ENCODE measurements at regions not wholly inside any gene's neighbourhood (a gene's known extent, or its start where the extent isn't known, plus 50 kb on each side); places are given as distances from the start of the nearest gene placed in this dataset.
A peak's percentile ranks its signal among the peaks of the same experiment; 100 is the strongest.
"Not testable (repeated sequence)": the region's sequence is repeated elsewhere in the genome, so short reads cannot be mapped to it uniquely, and the experiment has no call there.

GRCh38 chr5:74454263-74455030 lies 186.1 kb downstream of the ENC1 start:
- no peak for DNase-seq

GRCh38 chr5:74452856-74453255 lies 187.7 kb downstream of the ENC1 start:
- DNase-seq = no peak

- DNase-seq = no peak
Observed at GRCh38 chr5:74450095-74450494, 190.4 kb downstream of the ENC1 start.

- no peak for DNase-seq
Observed at GRCh38 chr5:74446725-74447241, 193.7 kb downstream of the ENC1 start.

GRCh38 chr5:74442466-74442865 lies 198.1 kb downstream of the ENC1 start:
- DNase-seq = no peak

DNA sequence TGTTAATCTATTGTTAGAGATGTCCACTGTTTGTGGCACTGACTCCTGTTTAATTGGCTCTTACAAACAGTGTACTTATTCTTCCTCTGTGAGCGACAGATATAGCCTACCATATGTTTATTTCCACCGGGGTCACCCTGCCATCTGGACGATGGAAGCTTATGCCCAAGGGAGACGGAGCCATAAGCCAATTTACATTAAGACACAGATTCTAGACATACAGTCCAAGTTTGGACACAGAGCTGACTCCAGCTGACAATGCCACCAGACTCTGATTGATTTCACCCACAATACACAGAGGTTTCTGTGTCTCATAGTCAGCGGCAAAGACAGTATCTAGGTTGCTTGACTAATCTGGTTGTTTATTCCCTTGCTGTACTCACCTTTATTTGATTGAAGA lies 198.9 kb downstream of the ENC1 start:
- DNase-seq = no peak

- no peak for DNase-seq
Observed at GRCh38 chr5:74440341-74440740, 200.2 kb downstream of the ENC1 start.

DNA sequence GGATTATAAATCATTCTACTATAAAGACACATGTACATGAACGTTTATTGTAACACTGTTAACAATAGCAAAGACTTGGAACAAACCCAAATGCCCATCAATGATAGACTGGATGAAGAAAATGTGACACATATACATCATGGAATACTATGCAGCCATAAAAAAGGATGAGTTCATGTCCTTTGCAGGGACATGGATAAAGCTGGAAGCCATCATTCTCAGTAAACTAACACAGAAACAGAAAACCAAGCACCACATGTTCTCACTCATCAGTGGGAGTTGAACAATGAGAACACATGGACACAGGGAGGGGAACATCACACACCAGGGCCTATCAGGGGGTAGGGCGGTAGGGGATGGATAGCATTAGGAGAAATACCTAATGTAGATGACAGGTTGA lies 202.7 kb downstream of the ENC1 start:
- not testable (repeated sequence) for DNase-seq

DNA sequence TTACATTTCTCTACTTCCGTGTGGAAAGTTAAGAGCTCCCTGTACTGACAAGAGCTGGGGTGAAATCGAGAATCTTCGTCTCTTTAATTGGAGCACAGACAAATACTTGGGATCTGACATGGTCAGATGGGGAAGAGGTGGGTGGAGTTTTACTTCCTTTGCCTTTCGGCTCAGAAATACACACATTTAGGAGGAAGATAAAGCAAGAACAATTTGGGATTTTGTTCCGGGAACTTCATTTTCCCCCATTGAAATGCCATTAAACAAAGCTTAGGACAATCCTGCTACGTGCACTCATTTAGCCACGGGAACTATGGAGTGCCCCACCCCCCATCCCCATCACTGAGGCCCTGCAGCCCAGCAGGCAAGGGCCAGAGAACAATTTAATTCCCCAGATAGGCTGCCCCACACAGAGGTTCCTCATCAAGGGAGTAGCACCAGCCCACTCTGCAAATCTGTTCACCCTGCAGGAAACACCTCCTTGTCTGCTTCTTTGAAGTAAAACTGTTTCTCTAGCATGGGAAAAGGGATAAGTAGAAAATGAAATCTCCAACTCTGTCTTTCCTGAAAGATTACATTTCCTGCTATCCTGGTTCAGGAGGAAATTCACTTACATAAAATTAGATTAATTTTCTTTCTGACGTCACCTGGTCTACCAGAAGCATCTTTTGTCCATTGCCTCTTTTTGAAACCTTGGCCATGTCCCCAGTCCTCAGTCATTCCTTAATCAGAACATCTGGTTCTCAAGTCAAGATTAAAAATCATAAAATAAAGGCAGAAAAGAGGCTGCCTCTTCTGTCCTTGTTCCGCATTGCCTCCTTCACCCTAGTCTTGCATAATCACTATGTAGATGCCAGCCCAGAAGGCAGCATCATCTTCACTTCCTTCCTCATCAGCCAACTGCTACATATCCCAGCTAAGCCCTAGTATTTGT lies 206.4 kb downstream of the ENC1 start:
- DNase-seq = peak in 1 of 2 donors; percentile 87

GRCh38 chr5:74433255-74433895 lies 207.2 kb downstream of the ENC1 start:
- peak in 1 of 2 donors; percentile 91 for DNase-seq

GRCh38 chr5:74432721-74433120 lies 207.8 kb downstream of the ENC1 start:
- DNase-seq = no peak

DNA sequence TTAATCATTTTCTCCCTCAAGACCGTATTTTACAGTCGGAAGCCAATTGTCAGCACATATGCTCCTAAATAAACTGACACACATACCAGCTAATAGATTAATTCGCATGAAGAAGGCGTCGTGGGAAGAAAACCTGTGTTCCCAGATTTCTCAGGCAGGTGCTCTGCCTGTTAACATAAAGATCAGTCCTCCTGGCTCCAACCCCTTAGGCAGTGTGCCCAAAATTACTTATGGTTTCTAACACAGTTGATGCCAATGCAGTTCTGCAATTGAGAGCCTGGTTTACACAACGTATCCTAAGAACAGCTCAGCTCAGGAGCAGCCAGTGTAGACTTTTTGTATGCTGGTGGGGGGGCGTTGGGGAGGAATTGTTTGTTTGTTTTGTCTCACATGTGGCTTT lies 208.3 kb downstream of the ENC1 start:
- DNase-seq = no peak

GRCh38 chr5:74431290-74431669 lies 209.2 kb downstream of the ENC1 start:
- DNase-seq = no peak

DNA sequence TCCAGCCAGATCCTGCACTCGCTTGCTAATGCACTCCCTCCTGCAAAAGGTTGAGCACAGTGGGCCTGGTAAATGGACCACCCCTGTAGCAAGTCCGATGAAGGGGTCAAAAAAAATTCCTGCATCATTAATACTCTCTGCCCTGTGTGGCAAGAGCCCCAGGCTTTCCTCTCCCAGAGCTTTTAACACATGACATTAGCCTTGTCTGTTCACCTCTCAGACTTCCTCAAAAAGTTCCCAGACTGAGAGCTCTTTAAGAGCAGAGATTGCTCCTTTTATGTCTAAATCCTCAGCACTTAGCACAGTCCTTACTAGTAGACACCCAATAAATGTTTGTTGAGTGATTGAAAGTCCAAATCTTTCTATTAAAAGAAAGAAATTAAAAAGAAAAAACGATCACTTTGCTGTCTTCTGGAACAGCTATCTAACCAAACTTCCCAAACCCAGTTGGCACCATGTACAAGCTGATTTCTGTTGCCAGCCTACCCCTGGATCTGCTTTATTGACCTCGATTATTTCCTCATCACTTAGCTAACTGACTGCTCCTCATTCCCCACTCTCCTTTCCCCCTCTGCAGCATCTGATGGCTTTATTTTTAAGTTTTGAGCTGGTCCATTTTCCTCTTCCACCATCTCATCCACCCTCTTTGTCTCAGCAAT lies 209.8 kb downstream of the ENC1 start:
- DNase-seq = no peak

- DNase-seq = no peak
Observed at GRCh38 chr5:74429495-74429894, 211.0 kb downstream of the ENC1 start.

DNA sequence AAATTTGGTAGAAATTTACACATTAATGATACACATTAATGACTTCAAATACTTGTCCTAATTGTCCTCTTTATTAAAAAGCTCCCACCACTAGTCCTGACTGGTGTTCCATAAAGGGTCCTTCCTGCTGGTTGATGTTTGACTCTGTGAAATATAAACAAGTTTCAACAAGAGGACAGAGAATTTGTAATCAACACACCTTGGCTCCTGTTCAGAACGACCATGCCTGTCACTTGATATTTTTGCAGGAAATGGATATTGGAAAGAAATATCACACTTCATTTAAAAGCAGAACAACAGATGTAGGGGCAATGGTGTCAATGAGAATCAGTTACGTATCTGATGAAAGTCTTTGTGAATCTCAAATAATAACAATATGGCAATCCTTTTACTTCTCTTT lies 211.7 kb downstream of the ENC1 start:
- no peak for DNase-seq

DNA sequence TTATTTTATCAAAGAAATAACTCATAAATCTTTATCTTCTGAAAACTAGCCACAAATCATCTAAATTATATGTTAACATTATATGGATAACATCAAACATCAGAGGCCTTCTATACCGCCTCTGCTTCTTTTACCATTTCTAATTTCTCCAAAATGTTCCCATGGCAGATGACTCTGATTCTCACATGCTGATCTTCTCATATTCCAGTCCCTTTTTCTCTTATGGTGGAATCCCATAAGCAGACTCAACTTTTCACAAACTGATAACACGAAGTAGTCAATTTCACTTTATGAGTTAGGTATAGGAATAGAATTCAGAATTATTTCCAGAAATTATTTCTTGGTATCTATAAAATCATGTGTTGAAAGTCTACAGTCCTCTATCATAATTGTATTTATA lies 212.3 kb downstream of the ENC1 start:
- no peak for DNase-seq

DNA sequence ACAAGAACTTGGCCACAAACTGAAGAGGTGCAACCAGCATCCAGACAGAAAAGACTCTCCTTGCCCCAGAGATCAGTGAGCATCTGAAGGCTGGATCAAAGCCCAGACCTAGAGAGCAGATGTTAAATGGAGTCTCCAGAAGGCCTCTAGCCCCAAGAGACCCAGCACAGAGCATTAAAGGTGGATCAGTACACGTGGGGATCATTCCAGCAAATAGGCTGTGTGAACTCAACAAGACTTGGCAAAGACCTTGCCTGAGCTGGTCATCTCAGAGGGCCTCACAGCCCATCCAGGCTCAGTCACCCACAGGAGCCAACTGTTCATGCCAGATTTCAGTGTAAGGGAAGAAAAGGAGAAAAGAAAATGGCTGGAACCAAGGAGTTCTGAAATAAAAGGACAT lies 214.0 kb downstream of the ENC1 start:
- DNase-seq = no peak

DNA sequence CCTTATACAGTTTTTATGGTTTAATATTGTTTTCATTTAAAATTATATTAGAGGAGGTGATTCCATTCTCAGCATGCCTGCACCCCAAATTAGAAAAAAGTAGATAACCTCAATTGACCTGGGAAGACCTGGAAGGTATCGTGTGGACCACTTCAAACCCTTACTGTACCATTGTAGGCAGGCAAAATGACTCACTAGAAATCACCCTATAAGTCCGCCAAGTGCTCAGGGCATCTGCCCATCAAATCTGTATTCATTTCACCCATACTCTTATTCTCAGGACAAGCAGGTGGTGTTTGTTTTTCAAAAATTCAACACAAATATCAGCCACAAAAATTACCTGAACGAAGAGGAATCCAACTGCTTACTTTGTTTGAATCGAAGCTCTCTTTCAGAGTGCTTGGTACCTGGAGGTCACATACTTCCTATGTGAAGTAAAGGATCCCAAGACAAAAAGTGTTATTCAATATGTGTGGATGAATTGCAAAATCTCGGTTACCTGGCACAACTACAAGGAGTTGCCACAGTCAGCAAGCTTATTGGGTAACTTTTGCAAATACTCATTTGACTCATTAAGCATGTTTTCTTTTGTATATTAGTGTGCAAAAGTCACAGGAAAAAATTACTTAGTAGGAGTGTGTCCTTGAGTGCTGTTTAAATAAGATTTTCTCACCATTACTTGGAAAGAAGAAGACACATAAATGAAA lies 216.2 kb downstream of the ENC1 start:
- DNase-seq = no peak

DNA sequence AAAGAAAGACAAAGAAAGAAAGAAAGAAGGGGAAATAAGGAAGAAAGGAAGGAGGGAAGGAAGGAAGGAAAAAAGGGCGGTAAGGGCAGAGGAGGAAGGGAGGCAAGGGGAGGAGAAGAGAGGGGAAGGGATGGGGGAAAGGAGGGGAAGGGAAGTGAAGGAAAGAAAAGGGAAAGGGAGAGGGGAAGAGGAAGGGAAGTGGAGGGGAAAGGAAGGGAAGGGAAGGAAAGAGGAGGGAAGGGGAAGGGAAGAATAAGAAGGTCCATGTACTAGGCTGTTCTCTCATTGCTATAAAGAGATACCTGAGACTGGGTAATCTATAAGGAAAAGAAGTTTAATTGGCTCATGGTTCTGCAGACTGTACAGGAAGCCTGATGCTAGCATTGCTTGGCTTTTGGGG lies 217.1 kb downstream of the ENC1 start:
- no peak for DNase-seq

GRCh38 chr5:74422671-74423070 lies 217.9 kb downstream of the ENC1 start:
- no peak for DNase-seq

DNA sequence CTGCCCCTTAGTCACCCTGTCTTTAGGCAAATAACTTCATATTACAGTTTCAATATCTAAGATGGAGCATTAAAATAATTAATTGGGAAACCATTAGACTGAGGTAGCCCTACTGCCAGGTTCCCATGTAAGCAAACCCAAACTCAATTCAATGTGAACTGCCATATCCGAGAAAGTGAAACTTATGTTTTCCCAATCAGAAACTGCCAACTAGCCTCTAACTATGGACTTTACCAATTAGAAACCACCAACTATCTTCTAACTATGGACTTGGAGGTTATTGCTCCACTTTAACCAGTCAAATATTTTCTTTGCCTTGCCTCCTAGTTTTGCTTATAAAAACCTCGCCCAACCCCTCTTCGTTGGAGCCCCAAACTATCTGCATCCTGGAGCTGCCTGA lies 218.5 kb downstream of the ENC1 start:
- no peak for DNase-seq
